Neural cell (in vitro differentiated cells): ENCODE measurements at regions not wholly inside any gene's neighbourhood (a gene's known extent, or its start where the extent isn't known, plus 50 kb on each side); places are given as distances from the start of the nearest gene placed in this dataset.

Experiments
- H2AFZ ChIP-seq: fragments of 200-600, 300-800 bp; sonication (generic), shearing (Covaris generic); 2 replicates; pipeline ENCODE4 v1.6.0; 2014; ENCODE audit warnings: low read depth, mild to moderate bottlenecking, antibody characterized with exemption, low read length, moderate library complexity
- H3F3A ChIP-seq: fragments of 200-600 bp; shearing (Covaris generic); 2 replicates; pipeline ENCODE4 v1.6.1; 2016; ENCODE audit warnings: mild to moderate bottlenecking, moderate library complexity, mixed read lengths, antibody characterized with exemption, low read length; ENCODE audit not compliant: insufficient read depth, poor library complexity, severe bottlenecking
- H3K27ac ChIP-seq: fragments of 200-600, 300-800 bp; sonication (generic), shearing (Covaris generic); 2 replicates; pipeline ENCODE4 v1.5.1; 2014; ENCODE audit warnings: mild to moderate bottlenecking, low read length, moderate library complexity
- H3K27me3 ChIP-seq: fragments of 300-800, 200-600 bp; sonication (generic), shearing (Covaris generic); 2 replicates; pipeline ENCODE4 v1.6.0; 2014; ENCODE audit warnings: mild to moderate bottlenecking, low read depth, low read length, moderate library complexity; ENCODE audit not compliant: insufficient read depth
- H3K36me3 ChIP-seq: fragments of 300-800, 200-600 bp; sonication (generic), shearing (Covaris generic); 2 replicates; pipeline ENCODE4 v1.5.1; 2014; ENCODE audit warnings: mild to moderate bottlenecking, antibody characterized with exemption, low read length, moderate library complexity; ENCODE audit not compliant: insufficient read depth
- H3K4me2 ChIP-seq: fragments of 300-800, 200-600 bp; sonication (generic), shearing (Covaris generic); 2 replicates; pipeline ENCODE4 v1.6.0; 2014; ENCODE audit warnings: mild to moderate bottlenecking, low read length
- H3K4me3 ChIP-seq: fragments of 300-800, 200-600 bp; sonication (generic), shearing (Covaris generic); 2 replicates; pipeline ENCODE4 v1.5.1; 2014; ENCODE audit warnings: mild to moderate bottlenecking, low read length, moderate library complexity
- H3K79me2 ChIP-seq: fragments of 200-600 bp; shearing (Covaris generic); replicated peaks from 2 replicates; pipeline ENCODE4 v1.6.0; 2014; ENCODE audit warnings: mild to moderate bottlenecking, low read length, moderate library complexity; ENCODE audit not compliant: insufficient read depth
- H3K9ac ChIP-seq: fragments of 300-800, 200-600 bp; sonication (generic), shearing (Covaris generic); 2 replicates; pipeline ENCODE4 v1.6.1; 2016; ENCODE audit warnings: mild to moderate bottlenecking, low read length, mixed read lengths
- H3K9me2 ChIP-seq: fragments of 200-600 bp; shearing (Covaris generic); 2 replicates; pipeline ENCODE4 v1.6.1; 2016; ENCODE audit warnings: mild to moderate bottlenecking, low read length, mixed read lengths; ENCODE audit not compliant: insufficient read depth
- H3K9me3 ChIP-seq: fragments of 200-600, 300-800 bp; sonication (generic), shearing (Covaris generic); 2 replicates; pipeline ENCODE4 v1.6.1; 2016; ENCODE audit warnings: mild to moderate bottlenecking, mixed run types, low read length, moderate library complexity, mixed read lengths
- H4K20me1 ChIP-seq: fragments of 200-600 bp; shearing (Covaris generic); 2 replicates; pipeline ENCODE4 v1.6.1; 2016; ENCODE audit warnings: mild to moderate bottlenecking, mixed run types; ENCODE audit not compliant: insufficient read depth
- CTCF ChIP-seq: fragments of 450-650 bp; IDR thresholded peaks from 2 replicates; pipeline ENCODE4 v1.5.1; 2014; ENCODE audit warnings: antibody characterized with exemption, mild to moderate bottlenecking, moderate library complexity; ENCODE audit not compliant: poor library complexity, severe bottlenecking
- EP300 ChIP-seq: fragments of 450-650 bp; conservative IDR thresholded peaks from 2 replicates; pipeline ENCODE4 v1.6.1; 2014; ENCODE audit warnings: antibody characterized with exemption, mild to moderate bottlenecking, moderate library complexity; ENCODE audit not compliant: poor library complexity, severe bottlenecking
- EZH2 ChIP-seq: fragments of 200-600, 300-800 bp; shearing (Covaris generic), sonication (generic); IDR thresholded peaks from 2 replicates; pipeline ENCODE4 v1.6.1; 2014; ENCODE audit warnings: antibody characterized with exemption, low read length, borderline replicate concordance, mild to moderate bottlenecking; ENCODE audit not compliant: insufficient read depth, poor library complexity, severe bottlenecking
- MXI1 ChIP-seq: fragments of 450-650 bp; conservative IDR thresholded peaks from 2 replicates; pipeline ENCODE4 v1.6.1; 2014; ENCODE audit warnings: antibody characterized with exemption, mild to moderate bottlenecking; ENCODE audit not compliant: poor library complexity, severe bottlenecking
- POLR2AphosphoS5 ChIP-seq: IDR thresholded peaks from 2 replicates; pipeline ENCODE4 v1.6.1; 2012
- RAD21 ChIP-seq: fragments of 450-650 bp; conservative IDR thresholded peaks from 2 replicates; pipeline ENCODE4 v1.6.1; 2014; ENCODE audit warnings: antibody characterized with exemption, mild to moderate bottlenecking, moderate library complexity
- REST ChIP-seq: IDR thresholded peaks from 2 replicates; pipeline ENCODE4 v1.6.1; 2012; ENCODE audit warnings: borderline replicate concordance
- SMC3 ChIP-seq: fragments of 450-650 bp; conservative IDR thresholded peaks from 2 replicates; pipeline ENCODE4 v1.6.1; 2014; ENCODE audit warnings: antibody characterized with exemption, mild to moderate bottlenecking, moderate library complexity; ENCODE audit not compliant: poor library complexity
- TAF1 ChIP-seq: IDR thresholded peaks from 2 replicates; pipeline ENCODE4 v1.6.1; 2012; ENCODE audit warnings: low read depth

GRCh38 chr5:114265432-114266060 is 96.3 kb upstream of the KCNN2 start:
- Histone ChIP-seq H3K4me2 (no peak overlapping the region), H3K79me2 (no peaks in the 10 kb centered on the region), H3K9me2 (no peaks in the 10 kb centered on the region), H3K9ac (no peak overlapping the region), H2AFZ (no peak overlapping the region), H3K36me3 (no peaks in the 10 kb centered on the region), H3F3A (no peaks in the 10 kb centered on the region), H3K4me3 (no peak overlapping the region), H3K9me3 (no peaks in the 10 kb centered on the region), H4K20me1 (no peaks in the 10 kb centered on the region), H3K27me3 (no peaks in the 10 kb centered on the region), H3K27ac (no peak overlapping the region)
- TF ChIP-seq MXI1 (no peak), POLR2AphosphoS5 (no peak), TAF1 (no peak), RAD21 (no peak), EZH2 (no peak), REST (no peak), CTCF (no peak), EP300 (no peak), SMC3 (no peak)

- Histone ChIP-seq H3K36me3 (no peaks in the 10 kb centered on the region), H3K27me3 (no peaks in the 10 kb centered on the region), H3K9me3 (no peaks in the 10 kb centered on the region), H4K20me1 (no peaks in the 10 kb centered on the region), H3K9me2 (no peaks in the 10 kb centered on the region), H3F3A (no peaks in the 10 kb centered on the region), H2AFZ (no peak overlapping the region), H3K27ac (no peak overlapping the region), H3K79me2 (no peaks in the 10 kb centered on the region), H3K9ac (no peak overlapping the region), H3K4me3 (no peak overlapping the region), H3K4me2 (no peak overlapping the region)
- TF ChIP-seq SMC3 (no peak), RAD21 (no peak), MXI1 (no peak), REST (no peak), CTCF (no peak), EZH2 (no peak), POLR2AphosphoS5 (no peak), EP300 (no peak), TAF1 (no peak)
Measured at GRCh38 chr5:114266374-114266773, 95.5 kb upstream of the KCNN2 start.
